Vagina (tissue), 2 donors: ENCODE measurements at regions not wholly inside any gene's neighbourhood (a gene's known extent, or its start where the extent isn't known, plus 50 kb on each side); places are given as distances from the start of the nearest gene placed in this dataset.

Experiments used
- CTCF ChIP-seq, 3 experiments: fragments of 450-650 bp in 2 of 3; fragments of 200-600 bp in 1 of 3; sonication (generic) in 1 of 3; IDR thresholded peaks; one replicate each; pipeline ENCODE4 v1.5.1; 2017 to 2019; ENCODE audit warnings: antibody characterized with exemption in 3 of 3, mild to moderate bottlenecking in 2 of 3, moderate library complexity in 2 of 3
- POLR2AphosphoS5 ChIP-seq, 2 donors: sonication (generic); formaldehyde crosslinking; IDR thresholded peaks; one replicate each; pipeline ENCODE4 v1.9.0; 2017; ENCODE audit warnings: antibody characterized with exemption in 2 of 2, mild to moderate bottlenecking in 2 of 2, low read depth in 1 of 2; ENCODE audit not compliant: insufficient read depth in 1 of 2

GRCh38 chr5:165173651-165174050, 1668.2 kb downstream of the MAT2B start:
- TF ChIP-seq CTCF (IDR thresholded peaks at IDR 0.05) (no peak), POLR2AphosphoS5 (IDR thresholded peaks at IDR 0.05; ENCODE audit: insufficient read depth in 1 of 2, low read depth in 1 of 2) (no peak)
